WTC11 (cell line): ENCODE measurements at regions not wholly inside any gene's neighbourhood (a gene's known extent, or its start where the extent isn't known, plus 50 kb on each side); places are given as distances from the start of the nearest gene placed in this dataset.
"Not testable (repeated sequence)": the region's sequence is repeated elsewhere in the genome, so short reads cannot be mapped to it uniquely, and the experiment has no call there.

Source experiments
- ATAC-seq: fragments of 200-7000 bp; cut with Tn5 transposase; 2 replicates; pipeline ENCODE4 v1.10.0; 2021; ENCODE audit warnings: mild to moderate bottlenecking, moderate library complexity
- CTCF ChIA-PET: fragments of 300-600 bp; sonication (Branson Sonifier 250); formaldehyde crosslinking; loops from one replicate; lab custom pipeline; 2021; ENCODE audit warnings: antibody characterized with exemption; lab: Charles Lee
- POLR2A ChIA-PET: fragments of 350-600 bp; sonication (Branson Sonifier 250); formaldehyde crosslinking; loops from one replicate; lab custom pipeline; 2021; ENCODE audit warnings: antibody characterized with exemption; lab: Charles Lee
- DNase-seq: peaks from one replicate; pipeline ENCODE4 v3.0.0; 2021; ENCODE audit warnings: low spot score
- H3K27ac Mint-ChIP-seq: 2 replicates; pipeline ENCODE4 v1.8.0; 2021; ENCODE audit warnings: mixed read lengths
- H3K27me3 Mint-ChIP-seq: 2 replicates; pipeline ENCODE4 v1.8.0; 2021; ENCODE audit warnings: low read depth, mild to moderate bottlenecking, moderate library complexity, mixed read lengths
- H3K36me3 Mint-ChIP-seq: 2 replicates; pipeline ENCODE4 v1.8.0; 2021; ENCODE audit warnings: mixed read lengths
- H3K4me1 Mint-ChIP-seq: 2 replicates; pipeline ENCODE4 v1.8.0; 2022; ENCODE audit warnings: mixed read lengths
- H3K4me3 Mint-ChIP-seq: 2 replicates; pipeline ENCODE4 v1.8.0; 2021; ENCODE audit warnings: mild to moderate bottlenecking, moderate library complexity, mixed read lengths
- H3K9me3 Mint-ChIP-seq: 2 replicates; pipeline ENCODE4 v1.8.0; 2021; ENCODE audit warnings: mixed read lengths
- CBFB ChIP-seq: sonication (generic); formaldehyde crosslinking; IDR thresholded peaks from 2 replicates; pipeline ENCODE4 v1.8.1; 2022; ENCODE audit warnings: mild to moderate bottlenecking, low read depth, missing genetic modification reagents
- FOXJ3 ChIP-seq: sonication (generic); formaldehyde crosslinking; IDR thresholded peaks from 2 replicates; pipeline ENCODE4 v1.9.0; 2021; ENCODE audit warnings: missing genetic modification reagents, mild to moderate bottlenecking, borderline replicate concordance
- HMGA2 ChIP-seq: fragments of 250-450 bp; sonication (Bioruptor Pico); IDR thresholded peaks from 2 replicates; pipeline ENCODE4 v1.4.0; 2021; ENCODE audit warnings: mild to moderate bottlenecking, moderate library complexity
- JAZF1 ChIP-seq: fragments of 250-450 bp; sonication (Bioruptor Pico); IDR thresholded peaks from 2 replicates; pipeline ENCODE4 v1.9.0; 2021; ENCODE audit warnings: moderate library complexity, mild to moderate bottlenecking, inconsistent platforms
- JUN ChIP-seq: sonication (generic); formaldehyde crosslinking; IDR thresholded peaks from 2 replicates; pipeline ENCODE4 v1.8.0; 2023; ENCODE audit warnings: mild to moderate bottlenecking, missing genetic modification reagents
- MYBL2 ChIP-seq: sonication (generic); formaldehyde crosslinking; IDR thresholded peaks from 2 replicates; pipeline ENCODE4 v1.8.1; 2023; ENCODE audit warnings: mild to moderate bottlenecking, moderate library complexity, missing genetic modification reagents
- NFATC4 ChIP-seq: fragments of 250-450 bp; sonication (Bioruptor Pico); IDR thresholded peaks from 2 replicates; pipeline ENCODE4 v1.9.0; 2021; ENCODE audit warnings: mild to moderate bottlenecking
- NFE2L1 ChIP-seq: sonication (generic); formaldehyde crosslinking; IDR thresholded peaks from 2 replicates; pipeline ENCODE4 v1.8.1; 2023; ENCODE audit warnings: missing genetic modification reagents
- NFYB ChIP-seq: sonication (generic); formaldehyde crosslinking; conservative IDR thresholded peaks from 2 replicates; pipeline ENCODE4 v1.8.0; 2022; ENCODE audit warnings: low read depth, missing genetic modification reagents
- NR1H2 ChIP-seq: sonication (generic); formaldehyde crosslinking; IDR thresholded peaks from 2 replicates; pipeline ENCODE4 v1.9.0; 2021; ENCODE audit warnings: mild to moderate bottlenecking, moderate library complexity, missing genetic modification reagents
- NR2C2 ChIP-seq: sonication (generic); formaldehyde crosslinking; IDR thresholded peaks from 2 replicates; pipeline ENCODE4 v1.8.0; 2022; ENCODE audit warnings: mild to moderate bottlenecking, missing genetic modification reagents
- ZNF121 ChIP-seq: sonication (generic); formaldehyde crosslinking; IDR thresholded peaks from 2 replicates; pipeline ENCODE4 v1.8.0; 2023; ENCODE audit warnings: missing genetic modification reagents
- ZNF138 ChIP-seq: sonication (generic); formaldehyde crosslinking; conservative IDR thresholded peaks from 2 replicates; pipeline ENCODE4 v1.8.1; 2022; ENCODE audit warnings: mild to moderate bottlenecking, moderate library complexity, missing genetic modification reagents
- ZNF423 ChIP-seq: fragments of 250-450 bp; sonication (Bioruptor Pico); IDR thresholded peaks from 2 replicates; pipeline ENCODE4 v2.1.2; 2022; ENCODE audit warnings: mild to moderate bottlenecking, moderate library complexity
- TF ChIP-seq, protein P1 (sequence below): sonication (generic); formaldehyde crosslinking; IDR thresholded peaks from 2 replicates; pipeline ENCODE4 v1.8.1; 2023; ENCODE audit warnings: mild to moderate bottlenecking, missing genetic modification reagents
- TF ChIP-seq, protein P2 (sequence below): fragments of 250-450 bp; sonication (Bioruptor Pico); IDR thresholded peaks from 2 replicates; pipeline ENCODE4 v1.9.0; 2021; ENCODE audit warnings: moderate library complexity, mild to moderate bottlenecking, inconsistent platforms, borderline replicate concordance
- TF ChIP-seq, protein P3 (sequence below): fragments of 250-450 bp; sonication (Bioruptor Pico); IDR thresholded peaks from 2 replicates; pipeline ENCODE4 v1.9.0; 2021; ENCODE audit warnings: mild to moderate bottlenecking
- TF ChIP-seq, protein P4 (sequence below): sonication (generic); formaldehyde crosslinking; IDR thresholded peaks from 2 replicates; pipeline ENCODE4 v1.8.1; 2022; ENCODE audit warnings: mild to moderate bottlenecking, moderate library complexity, missing genetic modification reagents
- TF ChIP-seq, protein P5 (sequence below): sonication (generic); formaldehyde crosslinking; IDR thresholded peaks from 2 replicates; pipeline ENCODE4 v1.8.1; 2022; ENCODE audit warnings: missing genetic modification reagents, borderline replicate concordance

DNA sequence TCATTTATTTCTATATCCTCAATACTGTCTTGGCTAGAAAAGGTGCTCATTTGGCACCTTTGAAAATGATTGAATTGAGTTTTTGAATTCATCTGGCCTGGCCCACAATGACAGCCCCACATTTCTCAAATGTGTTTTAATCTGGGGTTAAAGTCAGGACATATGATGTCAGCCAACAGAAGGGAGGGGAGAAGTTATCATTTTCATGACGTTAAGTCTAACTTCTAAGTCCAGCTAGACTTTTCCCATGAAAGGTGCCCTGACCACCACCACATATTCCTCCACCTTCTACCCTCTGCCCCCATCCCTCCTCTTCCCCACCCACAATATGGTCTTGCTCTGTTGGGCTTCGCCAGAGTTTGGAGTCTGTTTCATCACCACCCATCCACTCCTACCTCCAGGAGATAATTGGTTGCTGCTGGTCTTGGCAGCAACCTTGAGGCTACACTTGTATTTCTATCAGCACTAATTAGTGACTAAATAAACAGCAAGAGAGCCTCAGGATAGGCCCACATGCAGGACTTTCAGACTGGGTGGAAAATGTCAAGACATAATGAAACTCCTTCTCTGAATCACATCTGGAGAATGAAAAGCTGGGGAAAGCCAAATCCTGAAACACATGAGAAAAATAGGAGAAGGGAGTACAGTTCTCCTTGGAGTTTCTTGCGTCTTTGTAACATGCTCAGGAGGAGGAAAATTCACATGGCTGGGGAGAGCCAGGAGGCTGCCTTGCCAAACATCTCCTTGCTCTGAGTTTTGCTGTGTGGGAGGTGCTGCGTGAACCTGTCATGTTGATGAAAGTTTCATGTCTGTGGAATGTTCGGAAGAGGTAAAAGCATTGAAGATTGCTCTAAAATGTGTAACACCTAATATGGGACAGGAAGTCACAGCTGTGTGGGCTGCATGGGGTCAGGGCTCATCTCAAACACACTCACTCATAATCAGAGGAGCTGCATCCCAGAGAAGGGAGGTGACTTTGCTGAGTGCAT is 544.7 kb upstream of the KLF4 start:
- TF ChIP-seq NR1H2 (CRISPR knock-in tag): no peak
- TF ChIP-seq, protein P1, sequence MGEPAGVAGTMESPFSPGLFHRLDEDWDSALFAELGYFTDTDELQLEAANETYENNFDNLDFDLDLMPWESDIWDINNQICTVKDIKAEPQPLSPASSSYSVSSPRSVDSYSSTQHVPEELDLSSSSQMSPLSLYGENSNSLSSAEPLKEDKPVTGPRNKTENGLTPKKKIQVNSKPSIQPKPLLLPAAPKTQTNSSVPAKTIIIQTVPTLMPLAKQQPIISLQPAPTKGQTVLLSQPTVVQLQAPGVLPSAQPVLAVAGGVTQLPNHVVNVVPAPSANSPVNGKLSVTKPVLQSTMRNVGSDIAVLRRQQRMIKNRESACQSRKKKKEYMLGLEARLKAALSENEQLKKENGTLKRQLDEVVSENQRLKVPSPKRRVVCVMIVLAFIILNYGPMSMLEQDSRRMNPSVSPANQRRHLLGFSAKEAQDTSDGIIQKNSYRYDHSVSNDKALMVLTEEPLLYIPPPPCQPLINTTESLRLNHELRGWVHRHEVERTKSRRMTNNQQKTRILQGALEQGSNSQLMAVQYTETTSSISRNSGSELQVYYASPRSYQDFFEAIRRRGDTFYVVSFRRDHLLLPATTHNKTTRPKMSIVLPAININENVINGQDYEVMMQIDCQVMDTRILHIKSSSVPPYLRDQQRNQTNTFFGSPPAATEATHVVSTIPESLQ (CRISPR knock-in tag): no peak
- TF ChIP-seq, protein P2, sequence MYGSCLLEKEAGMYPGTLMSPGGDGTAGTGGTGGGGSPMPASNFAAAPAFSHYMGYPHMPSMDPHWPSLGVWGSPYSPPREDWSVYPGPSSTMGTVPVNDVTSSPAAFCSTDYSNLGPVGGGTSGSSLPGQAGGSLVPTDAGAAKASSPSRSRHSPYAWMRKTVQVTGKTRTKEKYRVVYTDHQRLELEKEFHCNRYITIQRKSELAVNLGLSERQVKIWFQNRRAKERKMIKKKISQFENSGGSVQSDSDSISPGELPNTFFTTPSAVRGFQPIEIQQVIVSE: no peak
- no peak for TF ChIP-seq ZNF138 (CRISPR knock-in tag)
- TF ChIP-seq, protein P3, sequence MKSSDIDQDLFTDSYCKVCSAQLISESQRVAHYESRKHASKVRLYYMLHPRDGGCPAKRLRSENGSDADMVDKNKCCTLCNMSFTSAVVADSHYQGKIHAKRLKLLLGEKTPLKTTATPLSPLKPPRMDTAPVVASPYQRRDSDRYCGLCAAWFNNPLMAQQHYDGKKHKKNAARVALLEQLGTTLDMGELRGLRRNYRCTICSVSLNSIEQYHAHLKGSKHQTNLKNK (CRISPR knock-in tag): no peak
- no peak for TF ChIP-seq JAZF1
- no peak for TF ChIP-seq ZNF121 (CRISPR knock-in tag)
- TF ChIP-seq, protein P4, sequence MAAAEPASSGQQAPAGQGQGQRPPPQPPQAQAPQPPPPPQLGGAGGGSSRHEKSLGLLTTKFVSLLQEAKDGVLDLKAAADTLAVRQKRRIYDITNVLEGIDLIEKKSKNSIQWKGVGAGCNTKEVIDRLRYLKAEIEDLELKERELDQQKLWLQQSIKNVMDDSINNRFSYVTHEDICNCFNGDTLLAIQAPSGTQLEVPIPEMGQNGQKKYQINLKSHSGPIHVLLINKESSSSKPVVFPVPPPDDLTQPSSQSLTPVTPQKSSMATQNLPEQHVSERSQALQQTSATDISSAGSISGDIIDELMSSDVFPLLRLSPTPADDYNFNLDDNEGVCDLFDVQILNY (CRISPR knock-in tag): no peak
- no peak for TF ChIP-seq NFE2L1
- no peak for TF ChIP-seq CBFB (CRISPR knock-in tag)
- no peak for TF ChIP-seq NFYB (CRISPR knock-in tag)
- no peak for TF ChIP-seq HMGA2 (CRISPR knock-in tag)
- no peak for TF ChIP-seq FOXJ3 (CRISPR knock-in tag)
- no peak for TF ChIP-seq NR2C2 (CRISPR knock-in tag)
- no peak for TF ChIP-seq MYBL2 (CRISPR knock-in tag)
- TF ChIP-seq, protein P5, sequence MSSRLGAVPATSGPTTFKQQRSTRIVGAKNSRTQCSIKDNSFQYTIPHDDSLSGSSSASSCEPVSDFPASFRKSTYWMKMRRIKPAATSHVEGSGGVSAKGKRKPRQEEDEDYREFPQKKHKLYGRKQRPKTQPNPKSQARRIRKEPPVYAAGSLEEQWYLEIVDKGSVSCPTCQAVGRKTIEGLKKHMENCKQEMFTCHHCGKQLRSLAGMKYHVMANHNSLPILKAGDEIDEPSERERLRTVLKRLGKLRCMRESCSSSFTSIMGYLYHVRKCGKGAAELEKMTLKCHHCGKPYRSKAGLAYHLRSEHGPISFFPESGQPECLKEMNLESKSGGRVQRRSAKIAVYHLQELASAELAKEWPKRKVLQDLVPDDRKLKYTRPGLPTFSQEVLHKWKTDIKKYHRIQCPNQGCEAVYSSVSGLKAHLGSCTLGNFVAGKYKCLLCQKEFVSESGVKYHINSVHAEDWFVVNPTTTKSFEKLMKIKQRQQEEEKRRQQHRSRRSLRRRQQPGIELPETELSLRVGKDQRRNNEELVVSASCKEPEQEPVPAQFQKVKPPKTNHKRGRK (CRISPR knock-in tag): no peak
- no peak for TF ChIP-seq NFATC4 (CRISPR knock-in tag)
- TF ChIP-seq ZNF423: no peak
- no peak for TF ChIP-seq JUN
- peaks cover 12% of the 10 kb centered on the region for H3K4me1 Mint-ChIP-seq
- POLR2A ChIA-PET: interaction anchor here (0.5 kb wide), 1 partner anchor 11 kb away, joined by 3 read pairs; no protein-coding TSS in a partner anchor

DNA sequence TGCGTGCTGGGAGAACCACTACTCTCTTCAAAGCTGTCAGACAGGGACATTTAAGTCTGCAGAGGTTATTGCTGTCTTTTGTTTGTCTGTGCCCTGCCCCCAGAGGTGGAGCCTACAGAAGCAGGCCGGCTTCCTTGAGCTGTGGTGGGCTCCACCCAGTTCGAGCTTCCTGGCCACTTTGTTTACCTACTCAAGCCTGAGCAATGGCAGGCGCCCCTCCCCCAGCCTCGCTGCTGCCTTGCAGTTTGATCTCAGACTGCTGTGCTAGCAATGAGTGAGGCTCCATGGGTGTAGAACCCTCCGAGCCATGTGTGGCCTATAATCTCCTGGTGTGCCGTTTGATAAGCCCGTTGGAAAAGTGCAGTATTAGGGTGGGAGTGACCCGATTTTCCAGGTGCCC is 542.5 kb upstream of the KLF4 start:
- H3K9me3 Mint-ChIP-seq: peaks cover 37% of the 10 kb centered on the region

More for the DNA sequence above, 544.7 kb upstream of the KLF4 start:
- ATAC-seq: no peak
- Mint-ChIP-seq H3K4me3 (no peak overlapping the region), H3K36me3 (peaks cover 32% of the 10 kb centered on the region), H3K9me3 (peaks cover 32% of the 10 kb centered on the region), H3K27ac (no peak overlapping the region), H3K27me3 (peaks cover 14% of the 10 kb centered on the region)
- DNase-seq: no peak
- CTCF ChIA-PET: no interaction called here

DNA sequence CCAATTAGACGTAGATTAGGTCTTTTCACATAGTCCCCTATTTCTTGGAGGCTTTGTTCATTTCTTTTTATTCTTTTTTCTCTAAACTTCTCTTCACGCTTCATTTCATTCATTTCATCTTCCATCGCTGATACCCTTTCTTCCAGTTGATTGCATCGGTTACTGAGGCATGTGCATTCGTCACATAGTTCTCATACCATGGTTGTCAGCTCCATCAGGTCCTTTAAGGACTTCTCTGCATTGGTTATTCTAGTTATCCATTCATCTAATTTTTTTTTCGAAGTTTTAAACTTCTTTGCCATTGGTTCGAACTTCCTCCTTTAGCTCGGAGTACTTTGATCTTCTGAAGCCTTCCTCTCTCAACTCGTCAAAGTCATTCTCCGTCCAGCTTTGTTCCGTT is 541.7 kb upstream of the KLF4 start:
- ATAC-seq, DNase-seq, H3K27me3 Mint-ChIP-seq, POLR2A ChIA-PET, CTCF ChIA-PET, H3K27ac Mint-ChIP-seq, H3K4me3 Mint-ChIP-seq, H3K4me1 Mint-ChIP-seq: not testable (repeated sequence)
- peaks cover 37% of the 10 kb centered on the region for H3K9me3 Mint-ChIP-seq
- peaks cover 36% of the 10 kb centered on the region for H3K36me3 Mint-ChIP-seq

More for the DNA sequence above, 542.5 kb upstream of the KLF4 start:
- DNase-seq, H3K27ac Mint-ChIP-seq, H3K4me3 Mint-ChIP-seq, CTCF ChIA-PET, H3K4me1 Mint-ChIP-seq, H3K27me3 Mint-ChIP-seq, ATAC-seq, POLR2A ChIA-PET: not testable (repeated sequence)
- H3K36me3 Mint-ChIP-seq: peaks cover 36% of the 10 kb centered on the region

DNA sequence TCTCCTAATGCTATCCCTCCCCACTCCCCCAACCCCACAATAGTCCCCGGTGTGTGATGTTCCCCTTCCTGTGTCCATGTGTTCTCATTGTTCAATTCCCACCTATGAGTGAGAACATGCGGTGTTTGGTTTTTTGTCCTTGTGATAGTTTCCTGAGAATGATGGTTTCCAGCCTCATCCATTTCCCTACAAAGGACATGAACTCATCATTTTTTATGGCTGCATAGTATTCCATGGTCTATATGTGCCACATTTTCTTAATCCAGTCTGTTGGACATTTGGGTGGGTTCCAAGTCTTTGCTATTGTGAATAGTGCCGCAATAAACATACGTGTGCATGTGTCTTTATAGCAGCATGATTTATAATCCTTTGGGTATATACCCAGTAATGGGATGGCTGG is 537.1 kb upstream of the KLF4 start:
- H3K27ac Mint-ChIP-seq, H3K27me3 Mint-ChIP-seq, DNase-seq, CTCF ChIA-PET, H3K4me1 Mint-ChIP-seq, ATAC-seq, POLR2A ChIA-PET, H3K4me3 Mint-ChIP-seq: not testable (repeated sequence)
- peaks cover 31% of the 10 kb centered on the region for H3K9me3 Mint-ChIP-seq
- H3K36me3 Mint-ChIP-seq: peaks cover 18% of the 10 kb centered on the region
